Chondrocyte (in vitro differentiated cells): ENCODE measurements at regions not wholly inside any gene's neighbourhood (a gene's known extent, or its start where the extent isn't known, plus 50 kb on each side); places are given as distances from the start of the nearest gene placed in this dataset.
"Not testable (repeated sequence)": the region's sequence is repeated elsewhere in the genome, so short reads cannot be mapped to it uniquely, and the experiment has no call there.

ENCODE experiments used
- DNase-seq: peaks from one replicate; pipeline ENCODE4 v3.0.0; 2021; ENCODE audit warnings: mixed read lengths, low spot score
- H3K27ac Mint-ChIP-seq: one replicate; pipeline ENCODE4 v1.8.0; 2021; ENCODE audit warnings: mild to moderate bottlenecking, moderate library complexity, mixed read lengths; ENCODE audit not compliant: unreplicated experiment
- H3K27me3 Mint-ChIP-seq: 2 replicates; pipeline ENCODE4 v1.8.0; 2021; ENCODE audit warnings: low read depth, mixed read lengths
- H3K36me3 Mint-ChIP-seq: 2 replicates; pipeline ENCODE4 v1.8.0; 2021; ENCODE audit warnings: low read depth, mixed read lengths
- H3K4me1 Mint-ChIP-seq: 2 replicates; pipeline ENCODE4 v1.8.0; 2021; ENCODE audit warnings: low read depth, mild to moderate bottlenecking, mixed read lengths
- H3K4me3 Mint-ChIP-seq: one replicate; pipeline ENCODE4 v1.8.0; 2021; ENCODE audit warnings: mild to moderate bottlenecking, moderate library complexity, mixed read lengths; ENCODE audit not compliant: unreplicated experiment
- H3K9me3 Mint-ChIP-seq: 2 replicates; pipeline ENCODE4 v1.8.0; 2021; ENCODE audit warnings: low read depth, mixed read lengths
- TF ChIP-seq, protein P1 (sequence below): fragments of 200-600 bp; sonication (generic); IDR thresholded peaks from 2 replicates; pipeline ENCODE4 v1.5.0; 2021; ENCODE audit warnings: antibody characterized with exemption, mild to moderate bottlenecking, moderate library complexity

DNA sequence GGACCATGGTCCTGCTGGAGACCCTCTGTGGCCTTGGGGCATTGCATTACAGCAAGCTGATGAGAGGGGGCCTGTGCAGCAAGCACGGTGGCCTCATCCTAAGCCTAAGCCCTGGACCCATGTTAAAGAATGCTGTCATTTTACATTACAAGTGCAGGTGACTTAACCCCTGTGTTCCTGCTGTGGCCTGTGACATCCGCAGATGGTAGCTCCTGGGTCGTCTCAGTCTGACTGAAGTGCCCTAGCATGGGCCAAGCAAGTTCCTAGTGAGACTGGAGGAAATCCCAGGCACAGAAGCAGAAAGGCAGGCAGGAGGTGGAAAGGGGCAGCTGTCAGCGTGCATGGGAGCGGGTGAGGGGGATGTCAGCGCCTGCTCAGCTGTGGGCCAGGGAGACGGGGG, 252.4 kb downstream of the FNDC1 start:
- Mint-ChIP-seq H3K4me3 (no peak overlapping the region), H3K27ac (no peak overlapping the region), H3K4me1 (peaks cover 12% of the 10 kb centered on the region), H3K27me3 (no peaks in the 10 kb centered on the region), H3K9me3 (no peaks in the 10 kb centered on the region), H3K36me3 (no peaks in the 10 kb centered on the region)
- no peak for DNase-seq
- TF ChIP-seq, protein P1, sequence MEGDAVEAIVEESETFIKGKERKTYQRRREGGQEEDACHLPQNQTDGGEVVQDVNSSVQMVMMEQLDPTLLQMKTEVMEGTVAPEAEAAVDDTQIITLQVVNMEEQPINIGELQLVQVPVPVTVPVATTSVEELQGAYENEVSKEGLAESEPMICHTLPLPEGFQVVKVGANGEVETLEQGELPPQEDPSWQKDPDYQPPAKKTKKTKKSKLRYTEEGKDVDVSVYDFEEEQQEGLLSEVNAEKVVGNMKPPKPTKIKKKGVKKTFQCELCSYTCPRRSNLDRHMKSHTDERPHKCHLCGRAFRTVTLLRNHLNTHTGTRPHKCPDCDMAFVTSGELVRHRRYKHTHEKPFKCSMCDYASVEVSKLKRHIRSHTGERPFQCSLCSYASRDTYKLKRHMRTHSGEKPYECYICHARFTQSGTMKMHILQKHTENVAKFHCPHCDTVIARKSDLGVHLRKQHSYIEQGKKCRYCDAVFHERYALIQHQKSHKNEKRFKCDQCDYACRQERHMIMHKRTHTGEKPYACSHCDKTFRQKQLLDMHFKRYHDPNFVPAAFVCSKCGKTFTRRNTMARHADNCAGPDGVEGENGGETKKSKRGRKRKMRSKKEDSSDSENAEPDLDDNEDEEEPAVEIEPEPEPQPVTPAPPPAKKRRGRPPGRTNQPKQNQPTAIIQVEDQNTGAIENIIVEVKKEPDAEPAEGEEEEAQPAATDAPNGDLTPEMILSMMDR: no peak

DNA sequence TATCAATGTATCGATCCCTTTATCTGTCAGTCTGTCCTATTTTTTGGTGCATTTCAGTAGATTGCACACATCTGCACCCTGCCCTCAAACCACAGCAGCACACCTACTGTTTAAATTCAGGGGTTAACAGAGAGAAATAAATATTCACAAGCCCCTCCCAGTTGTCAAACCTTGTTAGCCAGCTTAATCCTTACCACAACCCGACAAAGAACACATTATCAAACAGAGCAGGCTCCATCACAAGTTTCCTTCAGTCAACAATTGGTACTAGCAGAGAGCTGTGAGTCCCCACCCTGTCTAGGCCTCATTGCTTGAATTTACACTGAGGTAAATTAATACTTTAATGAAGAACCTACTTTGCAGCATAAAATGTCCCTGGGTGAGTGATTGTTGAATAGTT, 249.8 kb downstream of the FNDC1 start:
- TF ChIP-seq, protein P1: no peak
- no peak for DNase-seq
- Mint-ChIP-seq H3K4me1 (peaks cover 12% of the 10 kb centered on the region), H3K4me3 (no peak overlapping the region), H3K36me3 (peaks cover 4% of the 10 kb centered on the region), H3K27me3 (no peaks in the 10 kb centered on the region), H3K27ac (no peak overlapping the region), H3K9me3 (peaks cover 17% of the 10 kb centered on the region)

DNA sequence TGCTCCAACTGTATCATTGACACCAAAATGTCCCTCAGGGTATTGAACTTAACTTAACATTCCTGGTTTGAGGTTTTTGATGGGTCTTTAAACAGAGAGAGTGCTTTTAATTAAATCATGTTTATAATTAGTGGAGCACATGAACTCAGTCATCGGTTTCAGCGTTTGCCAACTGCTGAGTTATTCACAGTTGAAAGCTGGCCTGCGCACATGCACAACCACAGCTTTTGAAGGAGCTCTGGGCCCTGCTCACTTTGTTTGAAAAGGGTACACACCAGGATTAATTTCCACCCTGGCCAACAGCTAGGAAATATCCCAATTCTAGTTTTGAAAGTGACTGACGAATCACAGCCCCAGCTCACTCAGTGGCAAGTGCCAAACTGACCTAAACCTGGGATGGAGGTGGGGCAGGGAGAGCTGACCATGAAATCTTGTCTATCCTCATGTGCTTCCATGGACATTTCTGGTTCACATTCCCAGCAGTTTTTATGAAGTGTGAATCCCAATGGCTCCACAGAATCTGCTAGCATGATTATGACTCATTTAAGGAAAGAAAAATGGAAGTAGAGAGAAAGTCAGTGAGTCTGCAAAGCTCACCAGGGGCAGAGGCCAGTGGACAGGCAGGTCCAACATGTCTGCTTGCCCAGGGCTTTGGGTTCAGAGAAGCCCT, 247.8 kb downstream of the FNDC1 start:
- no peak for DNase-seq
- peaks cover 3% of the 10 kb centered on the region for H3K4me1 Mint-ChIP-seq
- H3K4me3 Mint-ChIP-seq: no peak overlapping the region
- peaks cover 17% of the 10 kb centered on the region for H3K9me3 Mint-ChIP-seq
- H3K27me3 Mint-ChIP-seq: no peaks in the 10 kb centered on the region
- H3K36me3 Mint-ChIP-seq: peaks cover 4% of the 10 kb centered on the region
- TF ChIP-seq, protein P1: no peak
- no peak overlapping the region for H3K27ac Mint-ChIP-seq

DNA sequence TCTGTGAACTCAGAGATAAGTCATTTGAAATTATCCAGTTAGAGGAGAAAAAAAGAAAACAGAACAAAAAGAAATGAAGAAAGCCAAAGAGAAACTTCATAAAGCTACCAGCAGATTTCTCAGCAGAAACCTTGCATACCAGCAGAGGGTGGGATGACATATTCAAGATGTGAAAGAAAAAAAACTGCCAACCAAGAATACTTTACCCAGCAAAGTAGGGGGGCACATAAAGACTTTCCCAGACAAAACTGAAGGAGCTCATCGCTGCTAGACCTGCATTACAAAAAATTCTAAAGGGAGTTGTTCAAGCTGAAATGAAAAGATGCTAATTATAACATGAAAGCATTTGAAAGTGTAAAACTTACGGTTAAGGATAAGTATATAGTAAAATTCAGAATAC, 246.3 kb downstream of the FNDC1 start:
- no peak for DNase-seq
- peaks cover 20% of the 10 kb centered on the region for H3K9me3 Mint-ChIP-seq
- peaks cover 3% of the 10 kb centered on the region for H3K27me3 Mint-ChIP-seq
- no peak overlapping the region for H3K4me3 Mint-ChIP-seq
- H3K27ac Mint-ChIP-seq: no peak overlapping the region
- H3K36me3 Mint-ChIP-seq: peaks cover 4% of the 10 kb centered on the region
- TF ChIP-seq, protein P1: no peak
- no peaks in the 10 kb centered on the region for H3K4me1 Mint-ChIP-seq

DNA sequence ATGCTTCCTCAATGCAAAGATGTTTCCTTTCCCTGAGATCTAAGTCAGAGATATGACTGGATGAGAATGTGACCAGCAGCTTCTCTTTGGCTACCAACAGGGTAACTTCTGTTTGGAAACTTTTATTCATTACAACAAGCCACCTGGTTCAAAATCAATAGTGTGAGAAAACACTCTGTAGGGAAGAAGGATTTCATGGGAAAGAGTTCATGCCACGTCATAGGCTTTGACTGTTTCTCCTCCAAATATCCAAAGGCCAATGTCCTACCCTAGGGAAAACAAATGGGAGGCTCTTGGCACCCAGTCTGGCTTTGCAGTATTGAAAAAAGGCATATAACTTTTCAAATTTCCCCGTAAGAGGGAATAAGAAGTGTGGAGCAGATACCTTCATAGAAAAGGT, 245.5 kb downstream of the FNDC1 start:
- no peak overlapping the region for H3K27ac Mint-ChIP-seq
- H3K9me3 Mint-ChIP-seq: peaks cover 26% of the 10 kb centered on the region
- H3K4me1 Mint-ChIP-seq: no peaks in the 10 kb centered on the region
- peaks cover 4% of the 10 kb centered on the region for H3K36me3 Mint-ChIP-seq
- no peak overlapping the region for H3K4me3 Mint-ChIP-seq
- TF ChIP-seq, protein P1: no peak
- H3K27me3 Mint-ChIP-seq: peaks cover 3% of the 10 kb centered on the region
- no peak for DNase-seq

DNA sequence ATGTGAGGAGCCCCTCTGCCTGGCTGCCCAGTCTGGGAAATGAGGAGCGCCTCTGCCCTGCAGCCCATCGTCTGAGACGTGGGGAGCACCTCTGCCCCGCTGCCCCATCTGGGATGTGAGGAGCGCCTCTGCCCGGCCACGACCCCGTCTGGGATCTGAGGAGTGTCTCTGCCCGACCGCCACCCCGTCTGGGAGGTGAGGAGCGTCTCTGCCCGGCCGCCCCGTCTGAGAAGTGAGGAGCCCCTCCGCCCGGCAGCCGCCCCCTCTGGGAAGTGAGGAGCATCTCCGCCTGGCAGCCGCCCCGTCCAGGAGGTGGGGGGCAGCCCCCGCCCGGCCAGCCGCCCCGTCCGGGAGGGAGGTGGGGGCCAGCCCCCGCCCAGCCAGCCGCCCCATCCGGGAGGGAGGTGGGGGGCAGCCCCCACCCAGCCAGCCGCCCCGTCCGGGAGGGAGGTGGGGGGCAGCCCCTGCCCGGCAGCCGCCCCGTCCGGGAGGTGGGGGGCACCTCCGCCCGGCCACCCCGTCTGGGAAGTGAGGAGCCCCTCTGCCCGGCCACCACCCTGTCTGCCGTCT, 238.1 kb downstream of the FNDC1 start:
- not testable (repeated sequence) for H3K9me3 Mint-ChIP-seq, H3K4me1 Mint-ChIP-seq

More for the DNA sequence above, 238.1 kb downstream of the FNDC1 start:
- not testable (repeated sequence) for H3K27me3 Mint-ChIP-seq, H3K4me3 Mint-ChIP-seq, H3K36me3 Mint-ChIP-seq, H3K27ac Mint-ChIP-seq, DNase-seq
